GM18499 (cell line): ENCODE measurements at regions not wholly inside any gene's neighbourhood (a gene's known extent, or its start where the extent isn't known, plus 50 kb on each side); places are given as distances from the start of the nearest gene placed in this dataset.

Experiments
- ATAC-seq: cut with Tn5 transposase; IDR thresholded peaks from one replicate; pipeline ENCODE4 v1.9.1; 2021; ENCODE audit warnings: moderate number of reproducible peaks; ENCODE audit not compliant: insufficient read depth, unreplicated experiment

DNA sequence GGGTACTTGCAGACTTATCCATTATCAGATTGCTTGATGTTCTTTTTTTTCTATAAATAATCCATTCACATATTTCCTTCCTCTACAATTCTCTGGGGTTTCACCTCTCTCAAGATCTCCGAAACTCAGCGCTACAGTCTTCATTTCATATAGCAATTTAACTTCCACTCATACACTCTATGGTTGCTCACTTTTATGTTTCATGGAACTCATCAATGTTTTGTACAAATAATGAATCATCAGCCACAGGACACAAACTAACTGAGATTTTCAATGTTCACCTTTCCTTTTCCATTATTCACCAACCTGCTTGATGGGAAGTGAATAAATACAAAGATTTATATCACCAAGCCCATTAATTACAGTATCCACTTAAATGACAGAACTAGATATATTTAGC is 534.7 kb downstream of the LRFN5 start:
- ATAC-seq: no peak

DNA sequence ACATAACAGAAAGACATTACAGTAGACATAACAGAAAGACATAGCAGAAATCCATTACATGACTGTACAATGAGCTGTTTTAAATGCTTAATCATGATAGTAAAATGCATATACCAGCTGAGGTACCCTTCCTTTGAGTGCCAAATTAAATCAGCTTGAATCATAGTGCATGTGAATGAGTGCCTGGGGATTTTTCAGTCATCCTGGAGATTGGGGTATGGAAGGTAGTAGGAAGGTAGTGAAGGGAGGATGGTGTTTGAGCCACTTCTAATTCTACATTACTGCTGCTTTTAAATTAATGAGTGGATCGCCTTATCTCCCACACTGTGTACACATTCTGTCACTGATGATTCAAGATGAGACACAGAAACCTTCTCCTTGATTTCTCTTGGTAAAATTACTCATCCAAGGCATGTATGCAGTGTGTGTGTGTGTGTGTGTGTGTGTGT is 534.2 kb downstream of the LRFN5 start:
- ATAC-seq: no peak

GRCh38 chr14:42140001-42140400 is 533.3 kb downstream of the LRFN5 start:
- no peak for ATAC-seq

DNA sequence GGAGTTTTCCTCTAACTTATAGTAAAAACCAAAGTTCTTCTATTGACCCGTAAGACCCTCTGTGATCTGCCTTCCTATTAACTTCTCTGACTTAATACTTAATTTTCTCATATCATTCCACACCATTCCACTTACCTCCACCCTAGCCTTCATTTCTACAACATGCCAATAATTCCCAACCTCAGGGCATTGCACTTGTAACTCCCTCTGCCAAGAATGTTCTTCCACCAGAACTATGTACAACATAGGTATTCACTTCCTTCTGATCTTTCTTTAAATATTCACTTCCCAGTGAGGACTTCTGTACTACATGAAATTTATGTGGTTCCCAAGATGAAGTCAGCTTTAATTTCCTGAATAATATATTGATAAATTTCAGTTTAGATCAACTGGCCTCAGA is 531.7 kb downstream of the LRFN5 start:
- no peak for ATAC-seq

DNA sequence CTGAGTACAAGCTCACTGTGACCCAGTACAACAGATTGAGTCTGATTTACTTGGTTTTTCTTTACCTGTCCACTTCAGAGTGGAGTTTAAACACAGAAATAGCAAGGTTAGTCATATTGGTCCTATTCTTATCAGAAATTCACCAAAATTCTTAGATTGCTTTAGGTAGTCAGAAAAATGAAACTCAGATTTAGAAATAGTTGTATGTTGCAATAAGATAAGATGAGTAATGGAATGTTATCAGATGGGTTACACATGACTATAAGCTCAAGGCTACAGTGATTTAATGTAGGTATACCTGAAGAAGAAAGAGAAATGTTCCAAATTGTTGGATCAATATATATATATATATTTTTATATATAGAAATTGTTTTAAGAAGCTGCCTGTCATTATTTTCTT is 524.1 kb downstream of the LRFN5 start:
- no peak for ATAC-seq

DNA sequence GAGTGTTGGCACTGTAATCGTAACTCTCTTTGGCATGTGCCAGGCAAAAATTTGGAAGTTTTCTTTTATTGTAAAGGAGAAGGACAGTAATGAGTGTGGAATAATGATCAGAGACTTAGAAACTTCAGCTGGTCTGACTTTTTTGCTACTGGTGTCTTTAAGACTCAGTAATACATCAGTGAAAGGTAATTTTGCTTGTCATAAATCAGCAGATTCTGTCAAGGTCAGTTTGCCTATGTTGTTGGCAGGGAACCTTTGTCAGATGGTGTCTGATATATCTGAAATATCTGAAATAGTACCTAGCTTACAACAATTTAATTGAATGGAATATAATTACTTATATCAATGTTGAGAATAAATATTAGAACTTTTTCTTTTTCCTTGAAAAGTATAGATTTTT is 516.9 kb downstream of the LRFN5 start:
- ATAC-seq: no peak

DNA sequence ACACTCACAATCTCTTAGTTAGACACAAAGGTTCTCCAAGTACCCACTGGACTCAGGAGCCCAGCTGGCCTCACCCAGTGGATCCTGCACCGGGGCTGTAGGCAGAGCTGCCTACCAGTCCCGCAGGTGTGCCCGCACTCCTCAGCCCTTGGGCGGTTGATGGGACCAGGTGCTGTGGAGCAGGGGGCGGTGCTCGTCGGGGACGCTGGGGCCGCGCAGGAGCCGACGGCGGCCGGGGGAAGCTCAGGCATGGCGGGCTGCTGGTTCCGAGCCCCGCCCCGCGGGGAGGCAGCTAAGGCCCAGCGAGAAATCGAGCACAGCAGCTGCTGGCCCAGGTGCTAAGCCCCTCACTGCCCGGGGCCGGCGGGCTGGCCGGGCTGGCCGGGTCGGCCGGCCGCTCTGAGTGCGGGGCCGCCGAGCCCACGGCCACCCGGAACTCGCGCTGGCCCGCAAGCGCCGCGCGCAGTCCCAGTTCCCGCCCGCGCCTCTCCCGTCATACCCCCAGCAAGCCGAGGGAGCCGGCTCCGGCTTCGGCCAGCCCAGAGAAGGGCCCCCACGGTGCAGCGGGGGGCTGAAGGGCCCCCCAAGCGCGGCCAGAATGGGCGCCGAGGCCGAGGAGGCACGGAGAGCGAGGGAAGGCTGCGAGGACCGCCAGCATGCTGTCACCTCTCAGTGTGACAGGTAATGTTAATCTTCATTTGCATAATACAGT is 506.8 kb downstream of the LRFN5 start:
- no peak for ATAC-seq

DNA sequence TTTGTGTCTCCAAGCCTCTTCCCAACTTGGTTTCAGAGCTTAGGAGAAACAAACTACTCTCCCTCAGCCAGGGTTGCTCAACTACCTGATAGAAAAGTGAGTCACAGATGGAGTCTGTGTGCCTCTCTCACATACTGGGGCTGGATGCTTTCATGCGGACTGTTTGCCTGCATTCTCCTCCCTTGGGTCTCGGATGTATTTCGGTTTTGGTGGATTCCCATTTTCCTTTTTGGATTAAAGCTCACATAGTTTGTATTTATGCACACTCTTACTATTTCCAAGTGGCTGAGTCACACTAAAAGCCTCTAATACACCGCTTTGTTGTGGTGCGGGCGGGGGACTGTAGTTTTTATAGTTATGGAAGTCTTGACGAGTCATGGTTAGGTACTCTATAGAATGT is 505.4 kb downstream of the LRFN5 start:
- ATAC-seq: no peak

DNA sequence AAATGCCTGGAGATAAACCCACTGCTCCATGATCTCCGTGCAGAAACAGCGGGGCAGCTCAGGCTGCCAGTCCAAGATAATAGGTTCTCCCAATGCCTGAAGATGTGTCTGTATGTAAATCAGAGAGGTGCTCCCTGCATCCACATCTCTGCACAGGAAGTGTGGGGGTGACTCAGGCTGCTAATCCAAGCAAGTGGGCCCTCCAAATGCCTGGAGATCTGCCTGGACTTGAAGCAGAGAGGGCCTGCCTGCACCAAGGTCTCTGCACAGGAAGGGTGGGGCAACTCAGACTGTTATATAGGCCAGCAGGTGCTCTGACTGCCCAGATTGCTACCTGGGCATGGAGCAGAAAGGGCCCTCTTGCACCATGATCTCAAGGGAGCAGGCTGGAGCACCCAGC is 504.7 kb downstream of the LRFN5 start:
- no peak for ATAC-seq

- ATAC-seq: no peak
Observed at GRCh38 chr14:42110167-42110566, 503.5 kb downstream of the LRFN5 start.

DNA sequence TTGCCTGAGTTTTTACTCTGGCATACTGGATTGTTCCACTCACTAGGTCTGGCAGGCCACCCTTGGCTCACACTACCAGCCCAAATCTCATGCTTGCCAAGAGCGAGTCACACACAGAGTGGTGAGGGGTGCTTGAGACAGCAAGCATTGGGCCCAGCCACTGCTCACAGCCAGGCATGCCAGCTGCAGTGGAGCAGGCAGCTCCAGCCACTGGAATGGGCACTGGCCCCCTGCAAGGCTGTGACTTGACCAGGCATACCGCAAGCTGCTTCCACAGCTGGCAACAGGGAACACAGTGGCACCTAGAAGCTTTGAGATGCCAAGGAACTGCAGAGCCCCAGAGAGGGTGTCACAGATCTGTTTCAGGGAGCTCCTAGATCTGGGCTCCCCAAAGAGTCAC is 488.5 kb downstream of the LRFN5 start:
- no peak for ATAC-seq

DNA sequence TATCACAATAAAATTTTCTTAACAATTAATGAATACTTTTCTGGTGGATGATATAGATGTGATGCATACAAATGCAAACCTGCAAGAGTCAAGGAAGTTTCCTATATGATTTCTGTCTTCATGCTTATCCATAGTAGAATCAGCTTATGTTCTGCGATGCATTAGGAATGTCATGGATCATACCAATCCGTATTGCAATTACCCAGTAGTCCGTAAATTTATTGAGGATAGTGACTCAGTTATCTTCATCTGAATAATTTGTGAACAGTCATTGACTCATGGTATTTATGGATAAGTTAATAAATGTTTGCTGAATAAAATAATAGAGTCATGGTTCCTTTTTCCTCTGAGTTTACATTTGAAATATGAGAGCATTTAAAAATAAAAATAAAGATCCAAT is 483.4 kb downstream of the LRFN5 start:
- no peak for ATAC-seq

DNA sequence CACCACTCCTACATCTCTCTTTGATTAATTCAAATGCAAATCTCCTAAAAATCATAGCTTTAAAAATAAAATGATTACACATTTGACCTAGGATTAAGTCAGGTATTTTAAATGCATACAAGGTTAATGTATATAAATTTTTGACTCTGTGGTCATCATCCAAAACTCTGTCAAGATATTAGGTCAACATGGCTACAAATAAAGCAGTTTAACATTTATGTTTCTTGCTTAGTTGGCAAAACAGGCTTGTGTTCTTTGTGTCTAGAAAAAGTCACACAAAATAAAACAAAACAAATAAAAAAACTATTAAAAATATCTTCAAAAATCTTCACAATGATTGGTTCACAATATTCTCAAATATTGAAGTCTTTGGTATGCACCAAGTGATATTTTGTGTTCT is 473.2 kb downstream of the LRFN5 start:
- no peak for ATAC-seq

GRCh38 chr14:42078345-42078744 is 471.7 kb downstream of the LRFN5 start:
- ATAC-seq: no peak

DNA sequence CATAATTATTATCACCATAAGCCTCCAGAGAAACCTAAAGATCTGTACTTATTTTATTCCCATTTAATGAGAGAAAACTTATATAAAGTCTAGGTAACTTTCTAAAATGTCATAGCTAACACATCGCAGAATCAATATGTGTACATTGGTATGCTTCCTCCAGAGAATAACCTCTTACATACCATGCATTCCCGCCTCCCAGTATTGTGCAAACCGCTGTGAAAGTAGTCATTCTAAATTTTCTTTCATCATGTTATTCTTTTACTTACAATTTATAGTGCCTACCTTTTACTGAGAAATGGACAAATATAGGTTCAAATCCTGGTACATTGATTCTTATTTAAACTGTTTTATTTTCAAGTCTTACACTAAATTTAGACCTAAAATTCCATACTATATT is 463.4 kb downstream of the LRFN5 start:
- no peak for ATAC-seq

- ATAC-seq: no peak
Observed at GRCh38 chr14:42057111-42057510, 450.4 kb downstream of the LRFN5 start.

GRCh38 chr14:42047421-42048055 is 440.9 kb downstream of the LRFN5 start:
- no peak for ATAC-seq

DNA sequence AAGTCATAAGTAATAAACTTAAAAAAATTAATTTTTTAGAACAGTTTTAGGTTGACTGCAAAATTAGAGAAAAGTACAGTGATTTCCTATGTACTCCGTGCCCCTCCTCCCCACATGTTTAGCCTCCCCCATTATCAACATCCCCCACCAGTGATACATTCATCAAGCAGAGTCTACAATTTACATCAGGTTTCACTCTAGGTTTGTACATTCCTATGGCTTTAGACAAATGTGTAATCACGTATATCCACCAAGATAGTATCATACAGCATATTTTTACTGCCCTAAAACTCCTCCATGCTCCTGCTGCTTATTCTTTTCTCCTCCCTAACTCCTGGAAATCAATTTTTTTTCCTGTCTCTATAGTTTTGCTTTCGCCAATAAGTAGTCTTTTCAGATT is 438.7 kb downstream of the LRFN5 start:
- ATAC-seq: no peak

- no peak for ATAC-seq
Observed at GRCh38 chr14:42028607-42029006, 421.9 kb downstream of the LRFN5 start.

GRCh38 chr14:42027271-42027670 is 420.6 kb downstream of the LRFN5 start:
- no peak for ATAC-seq

DNA sequence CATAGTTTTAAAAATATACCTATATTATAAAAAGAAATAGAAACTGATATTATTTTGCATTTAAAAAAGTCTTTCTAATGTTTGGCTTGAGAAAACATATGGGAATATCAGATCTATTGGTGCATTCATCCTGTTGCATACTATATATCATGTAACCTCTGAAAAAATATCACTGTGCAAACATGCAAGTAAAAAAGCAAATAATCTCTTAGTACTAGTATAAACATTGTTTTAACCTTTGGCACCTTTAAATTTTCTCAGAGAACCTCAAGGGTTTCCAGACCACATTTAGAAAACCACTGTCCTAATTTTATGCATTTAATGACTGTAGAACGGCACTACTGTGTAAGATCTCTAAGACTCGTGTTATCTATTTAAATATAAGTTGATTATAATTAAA is 416.8 kb downstream of the LRFN5 start:
- no peak for ATAC-seq

GRCh38 chr14:42014301-42014700 is 407.6 kb downstream of the LRFN5 start:
- ATAC-seq: no peak
